GM12878 (cell line): ENCODE measurements at regions not wholly inside any gene's neighbourhood (a gene's known extent, or its start where the extent isn't known, plus 50 kb on each side); places are given as distances from the start of the nearest gene placed in this dataset.
A peak's percentile ranks its signal among the peaks of the same experiment; 100 is the strongest.

Source experiments
- ATAC-seq: fragments of 200-7000 bp; cut with Tn5 transposase; 3 replicates; pipeline ENCODE4 v1.9.1; 2020; ENCODE audit warnings: mild to moderate bottlenecking, moderate library complexity
- BruUV-seq: library from RNA; stranded (reverse); fragments of 400-500 nt; replicated peaks from 2 replicates; lab custom pipeline; 2021; lab: Mats Ljungman, UMichigan
- CTCF ChIA-PET: fragments of 300-600 bp; sonication (Branson Sonifier 250); formaldehyde crosslinking; extraction: SDS; loops from one replicate; lab custom pipeline; 2021; ENCODE audit warnings: inconsistent platforms; lab: Yijun Ruan, JAX
- POLR2A ChIA-PET: fragments of 350-600 bp; formaldehyde crosslinking; extraction: SDS; loops from one replicate; lab custom pipeline; 2021; ENCODE audit warnings: inconsistent platforms; lab: Charles Lee
- RAD21 ChIA-PET: fragments of 300-600 bp; sonication (Branson Sonifier 250); formaldehyde crosslinking; loops from one replicate; lab custom pipeline; 2023; ENCODE audit warnings: antibody characterized with exemption; ENCODE audit not compliant: unreplicated experiment; lab: Charles Lee
- SMC1A ChIA-PET: fragments of 300-600 bp; sonication (Branson Sonifier 250); formaldehyde crosslinking; loops from one replicate; lab custom pipeline; 2023; ENCODE audit not compliant: unreplicated experiment, uncharacterized antibody; lab: Charles Lee
- DNase-seq: peaks from one replicate; pipeline ENCODE4 v3.0.0-alpha.2; 2011; ENCODE audit warnings: low read depth, low spot score
- FAIRE-seq: peaks from 3 replicates; lab custom pipeline; 2011; peaks lifted over from hg19 to GRCh38; lab: Jason Lieb, UNC
- H2AFZ ChIP-seq: 2 replicates; pipeline ENCODE4 v1.6.0; 2011; ENCODE audit warnings: low read depth, low read length, control low read depth; ENCODE audit not compliant: control insufficient read depth
- H3K27ac ChIP-seq: 2 replicates; pipeline ENCODE4 v1.5.1; 2011; ENCODE audit warnings: control low read depth; ENCODE audit not compliant: control insufficient read depth, insufficient read depth
- H3K27me3 ChIP-seq, 2 experiments: replicated peaks in 1 of 2; 2 replicates each; pipeline versions ENCODE4 v1.6.0 to v1.6.1; 2011; ENCODE audit warnings: low read length in 1 of 2; ENCODE audit not compliant: control insufficient read depth in 2 of 2, insufficient read depth in 2 of 2
- H3K36me3 ChIP-seq, 2 experiments: 2 replicates each; pipeline ENCODE4 v1.5.1; 2011; ENCODE audit warnings: low read length in 1 of 2; ENCODE audit not compliant: control insufficient read depth in 2 of 2, insufficient read depth in 2 of 2
- H3K4me1 ChIP-seq: 2 replicates; pipeline ENCODE4 v1.6.1; 2011; ENCODE audit warnings: mild to moderate bottlenecking, low read length, moderate library complexity, mixed read lengths; ENCODE audit not compliant: control insufficient read depth, insufficient read depth
- H3K4me2 ChIP-seq: 2 replicates; pipeline ENCODE4 v1.6.0; 2011; ENCODE audit warnings: control low read depth; ENCODE audit not compliant: control insufficient read depth, insufficient read depth
- H3K4me3 ChIP-seq: fragments of 200-600 bp; sonication (generic); 2 replicates; pipeline ENCODE4 v1.5.1; 2016
- H3K79me2 ChIP-seq: 2 replicates; pipeline ENCODE4 v1.6.0; 2011; ENCODE audit warnings: low read length; ENCODE audit not compliant: control insufficient read depth, insufficient read depth
- H3K9ac ChIP-seq: 2 replicates; pipeline ENCODE4 v1.8.0; 2011; ENCODE audit warnings: low read length, control low read depth, mixed read lengths; ENCODE audit not compliant: control insufficient read depth, insufficient read depth
- H3K9me3 ChIP-seq: replicated peaks from 3 replicates; pipeline ENCODE4 v1.5.1; 2011; ENCODE audit warnings: mild to moderate bottlenecking, low read length; ENCODE audit not compliant: control insufficient read depth, insufficient read depth
- H4K20me1 ChIP-seq: 2 replicates; pipeline ENCODE4 v1.6.0; 2011; ENCODE audit not compliant: control insufficient read depth, insufficient read depth
- BACH1 ChIP-seq: fragments of 450-650 bp; IDR thresholded peaks from 2 replicates; pipeline ENCODE4 v1.6.1; 2017; ENCODE audit warnings: mild to moderate bottlenecking, borderline replicate concordance
- CHD4 ChIP-seq: fragments of 200-600 bp; sonication (generic); IDR thresholded peaks from 2 replicates; pipeline ENCODE4 v1.6.1; 2016; ENCODE audit warnings: mild to moderate bottlenecking
- CREB1 ChIP-seq: IDR thresholded peaks from 2 replicates; pipeline ENCODE4 v1.6.1; 2012; ENCODE audit warnings: low read depth, mild to moderate bottlenecking, inconsistent platforms
- KAT2A ChIP-seq: conservative IDR thresholded peaks from 2 replicates; pipeline ENCODE4 v1.6.1; 2011; ENCODE audit warnings: low read depth, low read length; ENCODE audit not compliant: control insufficient read depth
- MYB ChIP-seq: fragments of 150-350 bp; IDR thresholded peaks from 2 replicates; pipeline ENCODE4 v1.6.1; 2014; ENCODE audit warnings: mild to moderate bottlenecking, low read depth, low read length, borderline replicate concordance
- NR2C1 ChIP-seq: fragments of 450-650 bp; IDR thresholded peaks from 2 replicates; pipeline ENCODE4 v1.6.1; 2017; ENCODE audit warnings: antibody characterized with exemption, mild to moderate bottlenecking, moderate library complexity
- NR2C2 ChIP-seq: IDR thresholded peaks from 2 replicates; pipeline ENCODE4 v1.6.1; 2011; ENCODE audit warnings: borderline replicate concordance, low read depth; ENCODE audit not compliant: control insufficient read depth, insufficient read length
- NRF1 ChIP-seq: conservative IDR thresholded peaks from 2 replicates; pipeline ENCODE4 v1.6.1; 2011; ENCODE audit warnings: mild to moderate bottlenecking, low read depth, low read length, improper control_type of control experiment
- RAD21 ChIP-seq: IDR thresholded peaks from 2 replicates; pipeline ENCODE4 v1.6.1; 2011; ENCODE audit warnings: mild to moderate bottlenecking, low read depth, low read length, moderate library complexity; ENCODE audit not compliant: insufficient read depth
- ZNF24 ChIP-seq: fragments of 450-650 bp; IDR thresholded peaks from 2 replicates; pipeline ENCODE4 v1.6.1; 2017; ENCODE audit warnings: antibody characterized with exemption, mild to moderate bottlenecking
- ZNF622 ChIP-seq: fragments of 450-650 bp; IDR thresholded peaks from 2 replicates; pipeline ENCODE4 v1.6.1; 2017; ENCODE audit warnings: mild to moderate bottlenecking, inconsistent platforms
- ZSCAN29 ChIP-seq: fragments of 450-650 bp; IDR thresholded peaks from 2 replicates; pipeline ENCODE4 v1.6.1; 2017; ENCODE audit warnings: mild to moderate bottlenecking, moderate library complexity
- WGBS: methylation state at CpG from one replicate; pipeline ENCODE4 v1.1.6; 2016; ENCODE audit warnings: low lambda C conversion rate; ENCODE audit not compliant: insufficient replicate concordance, insufficient coverage; ENCODE audit errors: missing lambda C conversion rate; 5-methylcytosine and 5-hydroxymethylcytosine counted together
- in situ Hi-C: fragments of 300-500 bp; cut with MboI; formaldehyde crosslinking; loops from 9 replicates; pipeline ENCODE4 v1.14.3; 2018; ENCODE audit warnings: mixed read lengths
- intact Hi-C: fragments of 100-400 bp; cut with micrococcal nuclease; formaldehyde crosslinking; loops from one replicate; pipeline ENCODE4 v1.14.2; 2022; ENCODE audit not compliant: unreplicated experiment
- TF ChIP-seq, protein P1 (sequence below): fragments of 450-650 bp; IDR thresholded peaks from 2 replicates; pipeline ENCODE4 v1.6.1; 2018; ENCODE audit warnings: borderline replicate concordance, mild to moderate bottlenecking; ENCODE audit not compliant: partially characterized antibody
- TF ChIP-seq, protein P2 (sequence below): fragments of 450-650 bp; IDR thresholded peaks from 2 replicates; pipeline ENCODE4 v1.6.1; 2017; ENCODE audit warnings: mild to moderate bottlenecking, low read depth, inconsistent platforms; ENCODE audit not compliant: poor library complexity, severe bottlenecking
- TF ChIP-seq, protein P3 (sequence below): fragments of 450-650 bp; IDR thresholded peaks from 2 replicates; pipeline ENCODE4 v1.6.1; 2017; ENCODE audit warnings: mild to moderate bottlenecking, moderate library complexity

DNA sequence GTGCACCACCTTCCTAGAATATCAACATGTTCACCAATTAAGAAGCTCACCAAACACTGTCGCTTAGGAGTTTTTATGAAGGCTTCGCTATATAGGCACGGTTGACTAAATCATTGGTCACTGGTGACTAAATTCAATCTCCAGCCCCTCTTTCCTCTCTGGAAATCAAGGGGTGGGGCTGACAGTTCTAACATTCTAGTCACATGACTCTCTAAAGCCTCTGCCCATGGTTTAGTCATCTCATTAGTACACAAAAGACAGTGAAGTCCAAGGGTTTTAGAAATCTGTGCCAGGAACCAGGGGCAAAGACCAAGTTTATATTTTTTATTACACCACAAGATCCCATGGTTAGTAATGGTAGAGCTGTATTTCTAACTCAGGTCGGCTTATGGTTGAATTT is 243.2 kb downstream of the ELAVL2 start (continued):
- TF ChIP-seq ZSCAN29 (no peak), NR2C2 (no peak), ZNF622 (no peak), NRF1 (no peak)

DNA sequence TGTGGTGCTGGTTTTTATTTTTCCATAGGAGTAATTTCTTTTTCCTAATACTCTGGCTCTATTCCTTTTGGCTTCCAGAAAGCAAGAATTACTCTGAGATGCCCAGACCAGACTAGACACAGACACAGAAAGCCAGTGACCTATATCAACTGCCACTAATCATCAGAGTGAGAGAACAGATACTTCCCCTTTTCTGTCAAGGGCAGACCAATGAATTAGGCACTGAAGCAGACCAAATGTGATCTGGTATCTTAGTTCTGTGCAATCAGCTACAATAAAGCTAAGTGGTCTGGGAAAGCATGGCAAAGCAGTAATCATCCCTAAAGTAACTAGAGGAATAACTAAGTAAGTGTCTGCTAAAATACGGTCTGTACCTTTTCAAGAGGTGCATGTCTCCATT is 239.1 kb downstream of the ELAVL2 start:
- no peaks in the 10 kb centered on the region for H3K27me3 ChIP-seq
- no peaks in the 10 kb centered on the region for H4K20me1 ChIP-seq
- POLR2A ChIA-PET, result interaction anchor here (0.6 to 1.4 kb wide), 4 partner anchors 9 to 203 kb away, joined by 3 to 5 read pairs (median 4); no protein-coding TSS in a partner anchor
- H3K9me3 ChIP-seq, result no peaks in the 10 kb centered on the region
- WGBS, result 0% methylated on average over 1 of the region's 1 CpG
- no peaks in the 10 kb centered on the region for H3K79me2 ChIP-seq
- no peaks in the 10 kb centered on the region for H3K36me3 ChIP-seq
- H3K4me2 ChIP-seq, result no peak overlapping the region
- RAD21 ChIA-PET, result interaction anchor here (1.0 to 1.9 kb wide), 10 partner anchors 10 to 260 kb away, joined by 3 to 8 read pairs (median 4); no protein-coding TSS in a partner anchor
- TF ChIP-seq KAT2A (no peak), CREB1 (no peak), RAD21 (no peak), BACH1 (no peak), MYB (no peak), ZNF24 (no peak), ZSCAN29 (no peak), NRF1 (no peak), NR2C1 (no peak), CHD4 (no peak)
- TF ChIP-seq, protein P1, sequence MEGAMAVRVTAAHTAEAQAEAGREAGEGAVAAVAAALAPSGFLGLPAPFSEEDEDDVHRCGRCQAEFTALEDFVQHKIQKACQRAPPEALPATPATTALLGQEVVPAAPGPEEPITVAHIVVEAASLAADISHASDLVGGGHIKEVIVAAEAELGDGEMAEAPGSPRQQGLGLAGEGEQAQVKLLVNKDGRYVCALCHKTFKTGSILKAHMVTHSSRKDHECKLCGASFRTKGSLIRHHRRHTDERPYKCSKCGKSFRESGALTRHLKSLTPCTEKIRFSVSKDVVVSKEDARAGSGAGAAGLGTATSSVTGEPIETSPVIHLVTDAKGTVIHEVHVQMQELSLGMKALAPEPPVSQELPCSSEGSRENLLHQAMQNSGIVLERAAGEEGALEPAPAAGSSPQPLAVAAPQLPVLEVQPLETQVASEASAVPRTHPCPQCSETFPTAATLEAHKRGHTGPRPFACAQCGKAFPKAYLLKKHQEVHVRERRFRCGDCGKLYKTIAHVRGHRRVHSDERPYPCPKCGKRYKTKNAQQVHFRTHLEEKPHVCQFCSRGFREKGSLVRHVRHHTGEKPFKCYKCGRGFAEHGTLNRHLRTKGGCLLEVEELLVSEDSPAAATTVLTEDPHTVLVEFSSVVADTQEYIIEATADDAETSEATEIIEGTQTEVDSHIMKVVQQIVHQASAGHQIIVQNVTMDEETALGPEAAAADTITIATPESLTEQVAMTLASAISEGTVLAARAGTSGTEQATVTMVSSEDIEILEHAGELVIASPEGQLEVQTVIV, result no peak
- TF ChIP-seq, protein P2, sequence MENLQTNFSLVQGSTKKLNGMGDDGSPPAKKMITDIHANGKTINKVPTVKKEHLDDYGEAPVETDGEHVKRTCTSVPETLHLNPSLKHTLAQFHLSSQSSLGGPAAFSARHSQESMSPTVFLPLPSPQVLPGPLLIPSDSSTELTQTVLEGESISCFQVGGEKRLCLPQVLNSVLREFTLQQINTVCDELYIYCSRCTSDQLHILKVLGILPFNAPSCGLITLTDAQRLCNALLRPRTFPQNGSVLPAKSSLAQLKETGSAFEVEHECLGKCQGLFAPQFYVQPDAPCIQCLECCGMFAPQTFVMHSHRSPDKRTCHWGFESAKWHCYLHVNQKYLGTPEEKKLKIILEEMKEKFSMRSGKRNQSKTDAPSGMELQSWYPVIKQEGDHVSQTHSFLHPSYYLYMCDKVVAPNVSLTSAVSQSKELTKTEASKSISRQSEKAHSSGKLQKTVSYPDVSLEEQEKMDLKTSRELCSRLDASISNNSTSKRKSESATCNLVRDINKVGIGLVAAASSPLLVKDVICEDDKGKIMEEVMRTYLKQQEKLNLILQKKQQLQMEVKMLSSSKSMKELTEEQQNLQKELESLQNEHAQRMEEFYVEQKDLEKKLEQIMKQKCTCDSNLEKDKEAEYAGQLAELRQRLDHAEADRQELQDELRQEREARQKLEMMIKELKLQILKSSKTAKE, result no peak
- TF ChIP-seq, protein P3, sequence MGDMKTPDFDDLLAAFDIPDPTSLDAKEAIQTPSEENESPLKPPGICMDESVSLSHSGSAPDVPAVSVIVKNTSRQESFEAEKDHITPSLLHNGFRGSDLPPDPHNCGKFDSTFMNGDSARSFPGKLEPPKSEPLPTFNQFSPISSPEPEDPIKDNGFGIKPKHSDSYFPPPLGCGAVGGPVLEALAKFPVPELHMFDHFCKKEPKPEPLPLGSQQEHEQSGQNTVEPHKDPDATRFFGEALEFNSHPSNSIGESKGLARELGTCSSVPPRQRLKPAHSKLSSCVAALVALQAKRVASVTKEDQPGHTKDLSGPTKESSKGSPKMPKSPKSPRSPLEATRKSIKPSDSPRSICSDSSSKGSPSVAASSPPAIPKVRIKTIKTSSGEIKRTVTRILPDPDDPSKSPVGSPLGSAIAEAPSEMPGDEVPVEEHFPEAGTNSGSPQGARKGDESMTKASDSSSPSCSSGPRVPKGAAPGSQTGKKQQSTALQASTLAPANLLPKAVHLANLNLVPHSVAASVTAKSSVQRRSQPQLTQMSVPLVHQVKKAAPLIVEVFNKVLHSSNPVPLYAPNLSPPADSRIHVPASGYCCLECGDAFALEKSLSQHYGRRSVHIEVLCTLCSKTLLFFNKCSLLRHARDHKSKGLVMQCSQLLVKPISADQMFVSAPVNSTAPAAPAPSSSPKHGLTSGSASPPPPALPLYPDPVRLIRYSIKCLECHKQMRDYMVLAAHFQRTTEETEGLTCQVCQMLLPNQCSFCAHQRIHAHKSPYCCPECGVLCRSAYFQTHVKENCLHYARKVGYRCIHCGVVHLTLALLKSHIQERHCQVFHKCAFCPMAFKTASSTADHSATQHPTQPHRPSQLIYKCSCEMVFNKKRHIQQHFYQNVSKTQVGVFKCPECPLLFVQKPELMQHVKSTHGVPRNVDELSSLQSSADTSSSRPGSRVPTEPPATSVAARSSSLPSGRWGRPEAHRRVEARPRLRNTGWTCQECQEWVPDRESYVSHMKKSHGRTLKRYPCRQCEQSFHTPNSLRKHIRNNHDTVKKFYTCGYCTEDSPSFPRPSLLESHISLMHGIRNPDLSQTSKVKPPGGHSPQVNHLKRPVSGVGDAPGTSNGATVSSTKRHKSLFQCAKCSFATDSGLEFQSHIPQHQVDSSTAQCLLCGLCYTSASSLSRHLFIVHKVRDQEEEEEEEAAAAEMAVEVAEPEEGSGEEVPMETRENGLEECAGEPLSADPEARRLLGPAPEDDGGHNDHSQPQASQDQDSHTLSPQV, result no peak
- CTCF ChIA-PET, result interaction anchor here (0.6 to 1.7 kb wide), 9 partner anchors 9 to 541 kb away, joined by 3 to 10 read pairs (median 3); no protein-coding TSS in a partner anchor
- H3K4me1 ChIP-seq, result no peaks in the 10 kb centered on the region
- no peak overlapping the region for H3K4me3 ChIP-seq
- SMC1A ChIA-PET, result interaction anchor here (0.6 to 2.7 kb wide), 16 partner anchors 9 to 252 kb away, joined by 3 to 16 read pairs (median 3); partner anchors contain the start of gene ELAVL2
- intact Hi-C loops, result loop anchor here (1.0 kb wide), 1 partner anchor 12 kb away; no protein-coding TSS in a partner anchor
- ATAC-seq (peak; percentile 98), FAIRE-seq (no peak), DNase-seq (no peak)
- in situ Hi-C loops, result no loop called here
- H3K27ac ChIP-seq, result no peak overlapping the region
- BruUV-seq, result no TSS peak
- no peak overlapping the region for H2AFZ ChIP-seq
- H3K9ac ChIP-seq, result no peak overlapping the region
